ENCODE measurements at regions not wholly inside any gene's neighbourhood (a gene's known extent, or its start where the extent isn't known, plus 50 kb on each side); places are given as distances from the start of the nearest gene placed in this dataset.
"Not testable (repeated sequence)": the region's sequence is repeated elsewhere in the genome, so short reads cannot be mapped to it uniquely, and the experiment has no call there.

DNA sequence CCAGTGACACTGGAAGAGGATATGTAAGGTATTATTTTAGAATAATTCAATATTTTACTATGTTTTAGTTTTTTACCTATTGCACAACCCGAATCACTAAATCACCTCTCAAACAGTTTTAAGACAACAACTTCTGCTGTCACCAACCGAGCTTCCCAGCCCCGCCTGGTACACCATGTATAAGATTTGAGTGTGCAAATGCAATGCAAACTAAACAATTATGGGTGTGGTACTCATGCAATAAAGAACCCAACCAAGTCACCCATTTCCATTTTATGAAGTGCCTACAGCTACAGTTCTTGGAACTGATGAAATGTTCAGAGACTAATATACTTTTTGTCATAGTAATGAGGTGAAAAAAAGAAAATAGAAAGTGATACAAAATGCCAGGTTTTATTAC is 256.2 kb downstream of the TAFA4 start:
- no peak for DNase-seq

DNA sequence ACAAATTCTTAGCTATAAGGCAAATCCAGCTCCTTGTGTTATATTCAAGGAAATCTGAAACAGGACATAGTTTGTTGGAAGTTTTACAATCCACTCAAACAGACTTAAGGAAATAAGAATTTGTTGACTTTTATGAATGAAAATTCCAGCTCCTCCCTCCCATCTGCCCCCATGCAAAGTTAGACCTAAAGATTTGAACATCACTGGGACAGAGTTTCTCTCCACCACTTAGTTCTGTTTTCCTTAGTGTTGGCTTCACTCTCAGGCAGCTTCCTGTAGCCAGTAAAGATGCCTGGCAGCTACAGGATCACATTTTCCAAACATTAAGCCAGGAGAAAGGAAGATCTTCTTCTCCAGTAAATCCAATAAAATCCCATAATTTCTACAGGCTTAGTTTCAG is 265.0 kb downstream of the TAFA4 start:
- DNase-seq: no peak

DNA sequence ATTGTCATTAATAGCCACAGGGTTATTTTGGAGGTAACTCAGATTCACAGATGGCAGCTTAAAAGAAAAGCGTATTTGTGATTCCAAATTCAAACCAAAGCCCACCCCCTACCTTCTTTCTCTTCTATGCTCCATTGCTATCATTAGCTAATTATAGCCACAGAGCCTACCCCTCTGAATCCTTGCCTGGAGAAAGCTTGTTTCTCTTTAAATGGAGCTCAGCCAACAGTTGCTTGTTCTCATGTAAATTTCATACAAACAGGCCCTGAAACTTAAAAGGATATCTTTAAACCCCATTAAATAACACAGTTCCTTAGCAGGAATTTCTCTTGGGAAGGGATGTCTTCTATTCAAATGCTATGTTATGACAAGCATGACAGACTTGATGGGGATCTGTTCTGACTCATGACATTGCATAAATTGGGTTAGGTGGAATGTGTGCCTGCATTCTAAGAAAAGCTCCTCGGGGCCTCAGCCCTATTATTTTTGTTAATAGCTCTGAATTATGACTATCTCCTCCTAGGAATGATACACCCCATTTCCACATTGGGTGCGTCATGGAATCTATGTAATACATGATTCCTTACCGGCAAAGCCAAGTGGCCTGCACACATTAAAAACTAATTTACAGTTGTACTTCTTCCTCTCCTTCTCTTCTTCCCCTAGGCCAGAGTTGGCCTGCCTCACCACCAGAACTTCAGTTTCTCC is 265.8 kb downstream of the TAFA4 start:
- DNase-seq: no peak

DNA sequence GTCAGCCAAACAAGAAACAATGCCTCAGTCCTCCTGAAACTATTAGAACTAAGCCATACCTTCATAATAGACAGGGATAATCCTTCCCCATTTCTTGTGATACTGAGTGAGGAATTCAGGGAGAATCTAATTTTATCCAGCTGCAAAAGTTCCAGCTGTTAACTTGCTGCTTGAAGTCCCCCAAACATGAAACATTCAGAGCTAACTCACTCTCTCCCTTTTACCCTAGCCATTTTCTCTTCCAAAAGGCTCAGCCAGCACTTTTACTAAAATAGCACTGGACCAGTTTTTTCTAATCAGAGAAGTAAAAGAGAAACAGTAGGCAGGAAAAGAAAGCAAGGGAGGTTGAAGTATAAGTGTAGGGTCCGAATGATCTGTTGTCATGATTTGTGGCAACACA is 268.1 kb downstream of the TAFA4 start:
- no peak for DNase-seq

DNA sequence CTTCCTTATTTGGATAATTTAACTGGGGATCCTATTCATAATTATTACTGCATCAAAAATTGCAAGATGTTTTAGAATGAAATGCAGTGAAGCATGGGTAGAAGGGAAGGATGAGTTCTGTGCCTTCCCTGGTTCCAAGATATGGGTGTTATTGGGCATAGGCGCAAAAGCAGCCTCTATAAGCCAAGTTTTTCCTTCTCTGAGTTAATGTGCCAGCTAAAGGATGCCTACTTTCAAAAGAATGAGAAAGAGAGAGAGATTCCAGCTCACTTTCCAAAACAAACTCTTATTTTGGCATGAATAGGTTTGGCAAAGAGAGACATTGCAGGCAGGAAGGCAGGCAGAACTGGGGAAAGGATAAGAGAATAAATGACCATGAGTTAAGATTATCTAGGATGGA is 270.2 kb downstream of the TAFA4 start:
- DNase-seq: no peak

DNA sequence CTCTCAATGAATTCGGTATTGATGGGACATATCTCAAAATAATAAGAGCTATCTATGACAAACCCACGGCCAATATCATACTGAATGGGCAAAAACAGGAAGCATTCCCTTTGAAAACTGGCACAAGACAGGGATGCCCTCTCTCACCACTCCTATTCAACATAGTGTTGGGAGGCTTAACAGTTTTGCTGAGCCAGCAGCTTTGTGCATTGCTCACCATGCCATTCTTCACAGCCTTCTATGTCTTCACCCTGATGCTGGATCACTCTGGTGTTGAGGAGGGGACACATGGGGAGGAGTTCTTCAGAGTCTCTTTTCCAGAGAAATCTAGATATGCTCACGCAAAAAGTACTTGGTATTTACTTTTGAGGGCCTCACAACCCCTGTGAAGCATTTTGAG is 281.7 kb downstream of the TAFA4 start:
- not testable (repeated sequence) for DNase-seq

DNA sequence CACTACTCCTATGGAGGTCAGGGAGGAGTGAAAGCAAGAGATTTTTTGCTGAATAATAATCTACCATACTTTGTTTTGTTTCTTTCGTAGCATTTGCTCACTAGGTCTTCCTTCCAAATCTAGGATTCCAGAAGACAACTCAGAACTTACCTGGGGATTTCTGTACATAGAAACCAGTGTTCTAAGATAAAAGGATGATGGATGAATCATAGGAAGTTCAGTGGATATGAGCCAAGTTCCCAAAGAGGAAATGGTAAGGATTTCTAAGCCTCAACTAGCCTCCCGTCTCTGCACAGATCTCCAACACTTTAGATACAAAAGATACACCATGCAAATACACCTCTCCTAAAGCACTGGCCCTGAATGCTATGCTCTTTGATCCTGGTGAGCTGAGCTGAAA is 283.9 kb downstream of the TAFA4 start:
- no peak for DNase-seq

DNA sequence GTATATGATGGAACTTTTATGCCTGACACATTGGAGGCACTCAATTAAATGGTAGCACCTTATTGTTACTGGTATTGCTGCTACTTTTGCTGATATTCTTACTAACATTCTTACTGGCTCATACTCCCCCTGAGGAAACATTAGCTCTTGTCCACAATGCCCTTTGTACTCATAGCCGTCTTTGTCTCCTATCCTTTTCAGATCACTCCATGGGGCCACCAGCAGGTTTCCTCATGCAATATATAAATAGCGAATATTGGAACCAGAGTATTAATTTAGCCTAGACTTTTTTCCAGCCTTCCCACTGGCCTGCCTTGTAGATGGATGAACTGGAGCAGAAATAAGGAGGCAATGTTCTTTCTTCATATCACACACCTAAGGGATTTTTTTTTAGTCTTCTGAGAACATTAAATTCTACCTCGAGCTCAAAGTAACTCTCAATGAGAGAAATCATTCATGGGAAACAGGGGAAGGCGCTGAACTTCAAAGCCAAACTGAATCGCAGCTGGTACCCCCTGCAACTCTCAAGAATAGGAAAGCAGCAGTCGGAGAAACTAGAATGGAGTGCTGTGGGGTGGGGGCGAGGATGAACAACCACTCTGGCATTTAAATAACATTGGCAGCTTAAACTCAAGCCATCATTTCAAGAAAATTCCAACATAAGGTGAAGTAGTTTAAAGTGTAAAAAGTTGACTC is 300.3 kb downstream of the TAFA4 start:
- no peak for DNase-seq

DNA sequence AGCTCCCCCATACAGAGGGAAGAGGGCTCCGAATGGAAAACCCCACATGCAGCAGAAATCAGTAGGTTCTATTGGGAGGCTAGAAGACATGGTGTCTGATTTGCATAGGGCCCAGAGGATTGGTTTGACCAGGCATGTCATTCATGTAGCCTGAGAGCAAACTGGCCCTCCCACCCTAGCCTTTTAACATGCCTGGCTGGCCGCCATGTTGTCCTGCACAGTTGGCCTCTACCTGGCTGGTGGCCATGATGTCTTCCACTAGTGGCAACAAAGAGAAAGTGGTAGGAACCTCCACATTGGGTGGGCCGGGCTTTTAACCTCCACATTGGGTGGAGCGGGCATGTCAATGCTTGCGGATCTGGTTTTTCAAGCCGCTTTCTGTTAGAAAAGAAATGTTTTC is 312.1 kb downstream of the TAFA4 start:
- no peak for DNase-seq

DNA sequence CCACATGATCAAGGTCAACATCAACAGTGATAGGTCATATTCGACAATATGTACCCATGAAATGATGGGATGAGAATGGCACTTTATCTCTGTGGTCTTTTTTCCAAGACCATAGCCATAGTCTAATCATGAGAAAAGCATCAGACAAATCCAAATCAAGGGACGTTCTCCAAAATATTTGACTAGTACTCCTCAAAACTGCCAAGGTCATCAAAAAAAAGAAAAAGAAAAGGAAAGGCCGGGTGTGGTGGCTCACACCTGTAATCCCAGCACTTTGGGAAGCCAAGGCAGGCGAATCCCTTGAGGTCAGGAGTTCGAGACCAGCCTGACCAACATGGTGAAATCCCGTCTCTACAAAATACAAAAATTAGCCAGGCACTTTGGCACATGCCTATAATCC is 318.3 kb downstream of the TAFA4 start:
- no peak for DNase-seq

DNA sequence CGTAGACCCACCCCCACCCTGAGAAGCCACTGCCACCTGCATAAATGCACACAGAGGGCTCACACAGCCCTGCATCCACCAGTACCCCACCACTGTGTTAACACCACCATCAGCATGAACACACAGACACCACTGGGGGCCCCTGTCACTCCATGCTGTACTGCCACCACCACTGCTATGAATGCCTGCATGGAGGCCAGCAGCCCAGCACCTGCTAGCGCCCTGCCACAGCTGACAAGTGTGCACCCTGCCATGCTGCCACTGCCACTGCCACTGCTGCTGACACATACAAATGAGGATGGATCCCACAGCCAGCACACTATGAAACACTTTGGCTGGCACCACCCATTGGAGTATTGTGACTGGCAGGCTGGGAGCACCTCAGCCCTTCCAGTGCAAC is 361.0 kb downstream of the TAFA4 start:
- no peak for DNase-seq

DNA sequence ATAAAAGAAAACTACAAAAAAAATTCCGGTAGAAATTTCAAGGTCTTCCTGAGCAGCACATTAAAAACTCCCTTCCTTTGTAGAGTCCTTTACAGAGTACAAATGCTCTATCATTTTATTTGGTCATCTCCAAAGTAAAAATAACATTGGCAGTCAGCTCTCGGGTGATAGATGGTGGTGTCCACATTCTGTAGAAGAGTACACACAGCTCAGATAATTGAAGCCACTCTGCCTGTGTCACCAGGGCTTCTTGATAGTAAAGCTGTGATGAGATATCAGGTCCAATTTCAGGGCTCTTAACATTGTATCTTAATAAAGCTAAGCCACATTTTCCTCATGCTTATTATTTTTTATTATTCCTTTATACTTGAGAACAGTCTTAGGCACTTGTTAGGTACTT is 371.6 kb downstream of the TAFA4 start:
- no peak for DNase-seq

DNA sequence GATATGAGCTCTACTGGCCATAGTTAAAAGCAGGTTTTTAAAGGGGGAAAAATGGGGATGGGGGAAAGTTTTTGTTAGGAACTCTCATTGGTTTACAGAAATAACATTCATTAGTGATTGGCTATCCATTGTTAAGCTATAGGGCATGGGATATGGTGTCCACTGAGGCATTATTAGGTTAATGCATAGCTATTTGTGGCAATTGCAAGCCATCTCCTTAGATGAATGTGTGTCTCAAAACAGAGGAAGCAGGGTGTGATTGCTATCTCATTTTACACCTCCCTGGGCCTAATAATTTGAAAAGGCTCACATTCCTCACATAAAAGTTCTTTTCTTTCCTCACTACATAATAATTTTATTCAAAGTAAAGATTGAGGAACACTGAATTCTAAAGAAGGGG is 396.6 kb downstream of the TAFA4 start:
- DNase-seq: no peak

DNA sequence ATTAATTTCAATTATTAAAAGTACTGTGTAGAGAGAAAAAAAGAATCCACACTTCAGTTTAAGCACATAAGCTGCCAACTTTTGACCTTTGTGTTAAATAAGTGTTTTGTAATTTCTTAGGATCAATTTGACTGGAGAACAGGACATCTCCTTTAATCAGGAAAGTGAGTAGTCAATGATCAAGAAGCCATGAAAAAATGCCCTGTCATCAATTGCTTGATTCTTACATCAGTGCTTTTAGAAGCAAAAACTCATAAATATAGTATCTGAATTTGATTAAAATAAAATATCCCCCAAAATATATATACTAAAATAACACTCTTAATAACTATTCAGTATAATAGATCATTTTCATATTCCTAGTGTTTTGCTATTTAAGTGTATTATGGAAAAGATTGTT is 409.0 kb downstream of the TAFA4 start:
- DNase-seq: no peak

DNA sequence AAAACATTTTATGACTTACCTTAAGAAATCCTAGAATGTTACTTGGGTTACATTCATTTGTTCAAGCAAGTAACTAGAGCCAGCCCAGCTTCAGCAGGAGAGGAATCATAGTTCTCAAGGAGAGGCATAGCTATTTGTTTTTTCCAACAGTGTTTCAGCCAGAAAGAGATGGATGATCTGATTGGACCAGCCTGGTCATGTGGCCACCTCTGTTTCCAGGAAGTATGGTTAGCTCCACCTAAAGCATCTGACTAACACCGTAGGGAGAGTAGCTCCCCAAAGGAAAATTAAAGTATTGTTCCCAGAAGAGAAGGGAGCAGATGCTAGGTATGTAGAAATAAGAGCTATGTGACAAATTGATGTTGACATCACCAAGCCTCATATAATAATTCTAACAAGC is 417.1 kb downstream of the TAFA4 start:
- no peak for DNase-seq

DNA sequence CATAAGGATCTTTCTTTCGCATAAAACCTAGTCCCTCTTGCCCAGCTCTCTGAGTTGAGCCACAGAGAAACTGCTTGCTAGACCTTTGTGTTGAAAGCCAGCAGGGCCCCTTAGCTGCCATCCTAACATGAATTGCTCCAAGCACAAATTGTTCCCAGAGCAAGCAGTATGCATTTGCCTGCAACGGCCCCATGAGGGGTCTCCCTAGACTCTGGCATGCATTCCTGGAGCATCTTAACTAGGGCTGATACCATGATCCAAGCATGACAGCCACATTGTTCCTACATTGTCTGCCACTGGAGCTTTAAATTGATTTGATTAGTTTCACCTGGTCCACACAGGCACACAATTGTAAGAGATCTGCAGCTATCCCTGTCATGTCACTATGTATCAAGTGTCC is 428.1 kb downstream of the TAFA4 start:
- DNase-seq: no peak

DNA sequence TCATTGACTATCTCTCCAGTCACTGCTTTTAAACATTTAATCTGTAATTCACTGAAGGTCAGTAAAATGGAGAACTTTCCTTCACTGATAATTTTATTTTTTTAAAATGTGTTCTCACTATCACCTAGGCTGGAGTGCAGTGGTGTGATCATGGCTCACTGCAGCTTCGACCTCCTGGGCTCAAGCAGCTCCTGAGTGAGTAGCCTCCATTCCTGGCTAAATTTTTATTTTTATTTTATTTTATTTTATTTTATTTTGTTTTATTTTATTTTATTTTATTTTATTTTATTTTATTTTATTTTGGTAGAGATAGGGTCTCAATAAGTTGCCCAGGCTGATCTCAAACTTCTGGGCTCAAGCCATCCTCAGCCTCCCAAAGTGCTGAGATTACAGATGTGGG is 446.5 kb downstream of the TAFA4 start:
- not testable (repeated sequence) for DNase-seq

DNA sequence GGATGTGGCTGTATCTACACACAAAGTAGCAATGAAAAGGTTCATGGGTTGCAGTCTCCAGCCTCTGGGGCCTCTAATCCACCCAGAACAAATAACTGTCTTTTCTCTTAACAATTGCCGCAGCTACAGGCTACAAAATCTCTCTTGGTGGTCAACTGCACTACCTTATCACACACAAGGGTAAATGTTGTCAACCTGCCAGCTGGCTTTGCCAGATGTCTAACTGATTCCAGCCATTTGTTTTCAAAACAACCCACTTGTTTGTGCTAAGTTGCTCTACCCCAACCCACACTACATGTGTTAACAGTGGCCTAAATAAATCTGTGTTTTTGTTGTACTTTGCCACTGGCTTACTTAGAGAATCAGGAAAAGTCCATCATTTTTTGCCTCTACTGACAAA is 447.3 kb downstream of the TAFA4 start:
- DNase-seq: no peak

DNA sequence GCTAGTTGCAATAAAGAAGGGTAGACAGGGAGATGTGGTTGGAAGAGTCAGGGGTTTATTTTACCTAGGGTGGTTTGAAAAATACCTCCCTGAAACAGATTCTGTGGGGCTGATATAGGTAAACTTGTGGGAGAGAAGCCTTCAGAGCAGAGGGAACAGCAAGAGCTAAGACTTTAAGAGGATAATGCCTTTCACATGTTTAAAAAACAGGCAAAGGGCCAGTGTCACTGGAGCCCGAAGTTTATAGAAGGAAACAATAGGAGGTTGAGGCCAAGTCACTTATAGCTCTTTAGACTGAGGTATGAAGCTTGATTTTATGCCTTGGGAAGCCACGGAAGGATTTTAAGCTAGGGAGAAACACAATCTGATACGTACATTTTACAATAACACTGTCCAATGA is 448.7 kb downstream of the TAFA4 start:
- no peak for DNase-seq

DNA sequence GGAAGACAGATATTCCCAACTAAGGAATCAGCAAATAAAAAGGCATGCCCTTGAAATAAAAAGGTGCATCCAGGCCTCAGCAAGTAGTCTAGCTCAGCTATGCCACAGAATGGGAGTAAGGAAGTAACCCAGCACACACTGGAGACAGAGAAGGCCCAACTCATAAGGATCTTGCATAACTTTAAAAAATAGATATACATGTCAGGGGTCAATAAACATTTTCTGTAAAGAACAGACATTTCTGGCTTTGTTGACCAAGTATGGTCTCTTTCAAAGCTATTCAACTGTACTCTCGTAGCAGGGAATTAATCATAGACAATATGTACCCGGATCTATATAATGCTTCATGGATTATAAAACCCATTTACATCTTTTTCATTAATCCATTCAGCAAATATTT is 449.3 kb downstream of the TAFA4 start:
- no peak for DNase-seq

DNA sequence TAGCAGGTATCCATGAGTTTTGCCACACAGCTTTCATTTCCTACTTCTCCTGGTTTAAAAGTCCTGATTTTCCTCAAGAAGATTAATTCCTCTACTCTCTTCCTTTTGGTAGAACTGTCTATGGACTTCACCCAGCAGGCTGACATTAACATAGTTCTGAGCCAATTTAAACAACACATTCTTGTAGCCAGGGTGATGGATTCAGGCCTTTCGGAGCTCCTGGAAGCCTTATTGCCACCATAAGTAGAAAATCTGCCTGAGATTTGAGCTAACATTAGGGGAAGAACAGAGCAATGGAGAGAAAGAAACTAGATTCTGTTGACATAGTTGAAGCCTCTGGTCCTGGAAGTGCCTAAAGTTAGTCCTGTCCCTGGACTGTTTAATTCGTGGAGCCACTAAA is 449.8 kb downstream of the TAFA4 start:
- DNase-seq: no peak

DNA sequence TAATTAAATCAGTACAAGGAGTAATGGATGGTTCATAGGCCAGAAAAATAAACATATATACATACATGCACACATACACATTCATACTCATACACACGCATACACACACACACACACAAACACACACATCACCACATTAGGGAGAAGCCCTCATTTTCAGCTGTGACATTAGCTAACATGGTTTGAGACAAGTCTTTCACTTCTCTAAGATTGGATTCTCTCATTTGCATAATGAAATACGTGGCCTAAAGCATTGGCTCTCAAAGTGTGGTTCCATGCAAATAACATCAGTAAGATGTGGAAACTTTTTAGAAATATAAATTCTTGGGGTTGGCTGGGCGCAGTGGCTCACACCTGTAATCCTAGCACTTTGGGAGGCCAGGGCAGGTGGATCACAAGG is 452.6 kb downstream of the TAFA4 start:
- DNase-seq: no peak

DNA sequence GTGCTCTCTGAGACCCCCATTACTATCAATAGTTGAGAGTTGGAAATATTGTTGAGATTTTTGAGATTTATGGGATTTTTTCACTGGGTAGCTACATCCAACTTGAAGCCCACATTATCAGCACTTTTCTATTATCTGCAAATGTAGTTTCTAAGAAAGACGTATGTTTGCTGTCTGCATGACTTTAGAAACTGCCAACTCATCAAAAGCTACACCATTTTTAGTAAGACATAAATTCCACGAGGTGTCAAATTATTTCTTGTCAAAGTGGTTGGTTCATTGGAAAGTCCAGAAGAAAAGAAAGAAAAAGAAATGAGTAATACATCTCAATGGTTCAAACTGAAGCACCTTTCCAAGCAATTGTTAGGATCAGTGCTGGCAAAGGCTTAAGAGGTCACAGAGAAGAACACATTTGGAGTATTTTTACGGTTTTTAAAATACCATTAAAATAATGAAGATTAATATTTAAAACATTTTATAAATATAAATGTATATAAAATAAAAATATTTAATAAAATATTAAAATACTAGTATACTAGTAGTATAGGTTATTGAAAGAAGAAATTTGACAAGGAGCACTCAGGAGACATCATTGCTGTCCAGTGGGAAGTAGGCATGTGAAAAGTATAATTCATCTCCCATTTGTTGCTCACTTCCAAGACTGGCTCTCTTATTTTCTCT is 463.5 kb downstream of the TAFA4 start:
- DNase-seq: no peak

DNA sequence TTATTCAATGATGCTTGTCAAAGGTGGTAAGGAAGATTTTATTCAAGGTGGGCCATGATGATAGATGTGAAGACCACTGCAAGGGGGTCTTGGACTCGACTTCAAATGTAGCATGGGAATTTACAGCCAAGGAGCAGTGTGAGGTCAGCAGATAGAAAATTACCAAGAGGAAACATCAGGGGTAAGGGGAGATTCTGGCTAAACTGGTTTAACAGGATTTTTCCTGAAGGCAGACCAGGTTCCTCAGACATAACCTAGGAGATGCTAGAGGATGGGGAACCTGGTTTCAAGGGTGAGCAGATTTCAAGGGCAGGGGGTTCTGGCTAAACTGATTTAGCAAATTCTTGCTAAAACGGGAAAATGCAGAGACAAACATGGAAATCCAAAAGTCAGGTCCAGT is 464.9 kb downstream of the TAFA4 start:
- no peak for DNase-seq

All from T-helper 2 cell (primary cell).